Osteoblast (primary cell): ENCODE measurements at regions not wholly inside any gene's neighbourhood (a gene's known extent, or its start where the extent isn't known, plus 50 kb on each side); places are given as distances from the start of the nearest gene placed in this dataset.

Source experiments
- DNase-seq: peaks from one replicate; pipeline ENCODE4 v3.0.0; 2011; ENCODE audit warnings: low spot score, mixed read lengths; ENCODE audit not compliant: insufficient read length; ENCODE audit errors: missing footprints
- H2AFZ ChIP-seq: 2 replicates; pipeline ENCODE4 v1.6.0; 2011; ENCODE audit warnings: mild to moderate bottlenecking, low read length
- H3K27ac ChIP-seq: 2 replicates; pipeline ENCODE4 v1.5.1; 2011; ENCODE audit warnings: mild to moderate bottlenecking, low read depth, low read length, moderate library complexity
- H3K27me3 ChIP-seq: 2 replicates; pipeline ENCODE4 v1.6.0; 2012; ENCODE audit warnings: mild to moderate bottlenecking, control low read depth, inconsistent platforms, low read length, moderate library complexity; ENCODE audit not compliant: insufficient read depth
- H3K36me3 ChIP-seq: 2 replicates; pipeline ENCODE4 v1.5.1; 2011; ENCODE audit warnings: mild to moderate bottlenecking, low read length, control low read depth, moderate library complexity; ENCODE audit not compliant: insufficient read depth
- H3K4me1 ChIP-seq: 2 replicates; pipeline ENCODE4 v1.5.1; 2011; ENCODE audit warnings: mild to moderate bottlenecking, low read length, control low read depth, moderate library complexity; ENCODE audit not compliant: insufficient read depth
- H3K4me2 ChIP-seq: 2 replicates; pipeline ENCODE4 v1.6.0; 2011; ENCODE audit warnings: mild to moderate bottlenecking, low read length; ENCODE audit not compliant: insufficient read depth
- H3K4me3 ChIP-seq: fragments of 200-600 bp; sonication (generic); 3 replicates; pipeline ENCODE4 v1.5.1; 2012; ENCODE audit warnings: mild to moderate bottlenecking, low read length, inconsistent platforms; ENCODE audit not compliant: insufficient read depth
- H3K79me2 ChIP-seq: 2 replicates; pipeline ENCODE4 v1.6.0; 2012; ENCODE audit warnings: mild to moderate bottlenecking, low read length, control low read depth, inconsistent platforms; ENCODE audit not compliant: insufficient read depth
- H3K9me3 ChIP-seq: 2 replicates; pipeline ENCODE4 v1.5.1; 2011; ENCODE audit warnings: low read depth, low read length, control low read depth
- H4K20me1 ChIP-seq: 2 replicates; pipeline ENCODE4 v1.6.0; 2012; ENCODE audit warnings: mild to moderate bottlenecking, low read length, control low read depth; ENCODE audit not compliant: insufficient read depth
- TF ChIP-seq, protein P1 (sequence below): IDR thresholded peaks from 2 replicates; pipeline ENCODE4 v1.5.1; 2011; ENCODE audit warnings: mild to moderate bottlenecking, low read depth, low read length, moderate library complexity; ENCODE audit errors: extremely low read depth

DNA sequence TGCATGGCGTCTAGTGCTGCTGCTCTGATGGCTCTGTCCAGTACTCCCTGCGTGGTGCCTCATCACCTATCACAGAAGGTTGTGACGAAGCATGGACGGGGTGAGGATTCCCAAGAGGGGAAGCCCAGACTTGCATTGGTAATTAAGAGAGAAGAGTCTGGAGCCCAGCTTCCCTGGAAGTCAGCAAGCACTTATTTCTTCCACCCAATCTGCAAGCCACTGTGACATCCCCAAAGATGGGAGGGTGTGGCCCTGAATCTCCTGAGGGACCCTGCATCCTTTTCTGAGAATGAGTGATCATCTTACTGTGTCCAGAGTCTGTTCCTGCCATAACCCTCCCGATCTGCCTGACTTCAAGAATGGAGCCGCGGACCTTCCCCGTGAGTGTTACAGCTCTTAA is 166.7 kb downstream of the PTPN20 start:
- no peak overlapping the region for H2AFZ ChIP-seq
- no peak overlapping the region for H3K27ac ChIP-seq
- DNase-seq: no peak
- H3K27me3 ChIP-seq: peaks cover 9% of the 10 kb centered on the region
- no peaks in the 10 kb centered on the region for H4K20me1 ChIP-seq
- TF ChIP-seq, protein P1, sequence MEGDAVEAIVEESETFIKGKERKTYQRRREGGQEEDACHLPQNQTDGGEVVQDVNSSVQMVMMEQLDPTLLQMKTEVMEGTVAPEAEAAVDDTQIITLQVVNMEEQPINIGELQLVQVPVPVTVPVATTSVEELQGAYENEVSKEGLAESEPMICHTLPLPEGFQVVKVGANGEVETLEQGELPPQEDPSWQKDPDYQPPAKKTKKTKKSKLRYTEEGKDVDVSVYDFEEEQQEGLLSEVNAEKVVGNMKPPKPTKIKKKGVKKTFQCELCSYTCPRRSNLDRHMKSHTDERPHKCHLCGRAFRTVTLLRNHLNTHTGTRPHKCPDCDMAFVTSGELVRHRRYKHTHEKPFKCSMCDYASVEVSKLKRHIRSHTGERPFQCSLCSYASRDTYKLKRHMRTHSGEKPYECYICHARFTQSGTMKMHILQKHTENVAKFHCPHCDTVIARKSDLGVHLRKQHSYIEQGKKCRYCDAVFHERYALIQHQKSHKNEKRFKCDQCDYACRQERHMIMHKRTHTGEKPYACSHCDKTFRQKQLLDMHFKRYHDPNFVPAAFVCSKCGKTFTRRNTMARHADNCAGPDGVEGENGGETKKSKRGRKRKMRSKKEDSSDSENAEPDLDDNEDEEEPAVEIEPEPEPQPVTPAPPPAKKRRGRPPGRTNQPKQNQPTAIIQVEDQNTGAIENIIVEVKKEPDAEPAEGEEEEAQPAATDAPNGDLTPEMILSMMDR: no peak
- H3K36me3 ChIP-seq: no peaks in the 10 kb centered on the region
- no peaks in the 10 kb centered on the region for H3K79me2 ChIP-seq
- peaks cover 4% of the 10 kb centered on the region for H3K4me1 ChIP-seq
- H3K4me2 ChIP-seq: no peak overlapping the region
- no peak overlapping the region for H3K4me3 ChIP-seq
- no peaks in the 10 kb centered on the region for H3K9me3 ChIP-seq

DNA sequence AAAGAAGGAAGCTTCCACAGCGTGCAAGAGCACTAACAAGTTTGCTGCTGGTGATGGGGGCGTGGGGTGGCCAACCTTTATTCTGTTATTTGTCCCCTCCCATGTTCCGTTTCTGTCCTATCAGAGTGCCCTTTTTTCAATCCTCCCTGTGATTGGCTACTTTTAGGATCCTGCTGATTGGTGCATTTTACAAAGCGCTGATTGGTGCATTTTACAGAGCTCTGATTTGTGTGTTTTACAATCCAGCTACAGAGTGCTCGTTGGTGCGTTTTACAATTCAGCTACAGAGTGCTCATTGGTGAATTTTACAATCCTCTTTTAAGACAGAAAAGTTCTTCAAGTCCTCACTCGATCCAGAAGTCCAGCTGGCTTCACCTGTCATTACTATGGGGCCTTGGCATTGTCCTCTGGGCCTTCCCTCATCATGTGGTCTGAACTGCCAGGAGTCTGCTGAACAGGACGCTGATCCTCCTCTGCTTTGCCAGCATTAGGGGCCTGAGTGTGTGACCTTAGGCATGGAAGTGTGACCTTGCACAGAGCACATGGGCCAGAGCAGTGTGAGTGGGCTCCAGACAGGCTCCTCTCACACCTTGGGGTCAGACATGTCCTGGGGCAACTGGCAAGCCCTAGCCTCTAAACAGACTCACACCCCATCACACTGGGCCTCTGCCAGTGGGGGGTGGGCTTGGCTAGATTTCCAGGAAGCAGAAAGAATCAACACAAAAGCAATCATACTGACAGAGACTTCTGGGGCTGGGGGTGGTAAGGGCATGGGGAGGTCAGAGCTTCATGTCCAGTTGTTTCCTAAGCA is 167.4 kb downstream of the PTPN20 start:
- no peaks in the 10 kb centered on the region for H3K36me3 ChIP-seq
- H3K4me1 ChIP-seq: peaks cover 4% of the 10 kb centered on the region
- no peak overlapping the region for H3K4me2 ChIP-seq
- no peaks in the 10 kb centered on the region for H4K20me1 ChIP-seq
- H3K9me3 ChIP-seq: no peaks in the 10 kb centered on the region
- H2AFZ ChIP-seq: no peak overlapping the region
- no peak overlapping the region for H3K4me3 ChIP-seq
- peaks cover 8% of the 10 kb centered on the region for H3K27me3 ChIP-seq
- no peak overlapping the region for H3K27ac ChIP-seq
- TF ChIP-seq, protein P1: no peak
- H3K79me2 ChIP-seq: no peaks in the 10 kb centered on the region
- no peak for DNase-seq

DNA sequence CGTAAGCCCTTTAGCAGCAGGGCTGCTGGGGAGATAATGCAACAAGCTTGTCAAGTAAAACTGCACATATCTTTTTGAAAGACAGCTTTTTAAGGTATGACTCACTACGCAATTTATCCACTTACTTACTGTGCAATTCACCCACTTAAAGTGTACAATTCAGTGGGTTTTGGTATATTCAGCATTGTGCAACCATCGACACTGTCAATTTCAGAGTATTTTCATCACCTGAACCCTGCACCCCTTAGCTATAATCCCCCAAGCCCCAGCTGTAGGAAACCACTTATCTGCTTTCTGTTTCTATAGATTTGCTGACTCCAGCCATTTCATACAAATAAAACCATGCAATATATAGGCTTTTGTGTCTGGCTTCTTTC is 168.0 kb downstream of the PTPN20 start:
- Histone ChIP-seq H3K79me2 (no peaks in the 10 kb centered on the region), H4K20me1 (no peaks in the 10 kb centered on the region), H3K4me1 (peaks cover 4% of the 10 kb centered on the region), H3K27ac (no peak overlapping the region), H3K4me2 (no peak overlapping the region), H3K4me3 (no peak overlapping the region), H3K9me3 (no peaks in the 10 kb centered on the region), H3K27me3 (peaks cover 6% of the 10 kb centered on the region), H3K36me3 (no peaks in the 10 kb centered on the region), H2AFZ (no peak overlapping the region)
- no peak for DNase-seq
- TF ChIP-seq, protein P1: no peak

DNA sequence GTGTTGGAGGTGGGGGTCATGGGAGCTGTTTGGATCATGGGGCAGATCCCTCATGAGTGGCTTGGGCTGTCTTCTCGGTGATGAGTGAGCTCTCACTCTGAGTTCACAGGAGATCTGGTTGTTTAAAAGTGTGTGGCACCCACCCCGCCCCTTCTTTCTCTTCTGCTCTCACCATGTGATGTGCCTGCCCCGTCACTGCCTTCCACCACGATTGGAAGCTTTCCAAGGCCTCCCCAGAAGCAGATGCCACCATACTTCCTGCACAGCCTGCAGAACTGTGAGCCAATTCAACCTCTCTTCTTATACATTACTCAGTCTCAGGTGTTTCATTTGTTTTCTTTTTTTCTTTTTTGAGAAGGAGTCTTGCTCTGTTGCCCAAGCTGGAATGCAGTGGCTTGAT is 170.0 kb downstream of the PTPN20 start:
- H3K36me3 ChIP-seq: no peaks in the 10 kb centered on the region
- TF ChIP-seq, protein P1: no peak
- DNase-seq: no peak
- H2AFZ ChIP-seq: no peak overlapping the region
- no peaks in the 10 kb centered on the region for H3K79me2 ChIP-seq
- H4K20me1 ChIP-seq: no peaks in the 10 kb centered on the region
- no peak overlapping the region for H3K4me2 ChIP-seq
- no peaks in the 10 kb centered on the region for H3K9me3 ChIP-seq
- H3K4me1 ChIP-seq: peaks cover 4% of the 10 kb centered on the region
- H3K4me3 ChIP-seq: no peak overlapping the region
- no peaks in the 10 kb centered on the region for H3K27me3 ChIP-seq
- no peak overlapping the region for H3K27ac ChIP-seq
